Fibroblast of gingiva (primary cell): ENCODE measurements at regions not wholly inside any gene's neighbourhood (a gene's known extent, or its start where the extent isn't known, plus 50 kb on each side); places are given as distances from the start of the nearest gene placed in this dataset.
"Not testable (repeated sequence)": the region's sequence is repeated elsewhere in the genome, so short reads cannot be mapped to it uniquely, and the experiment has no call there.

Source experiments
- DNase-seq: peaks from one replicate; pipeline ENCODE4 v3.0.0-alpha.2; 2011; ENCODE audit warnings: low read depth

GRCh38 chr16:46387720-46388119 lies 233.5 kb downstream of the SHCBP1 start:
- not testable (repeated sequence) for DNase-seq

GRCh38 chr16:46386805-46387620 lies 234.2 kb downstream of the SHCBP1 start:
- not testable (repeated sequence) for DNase-seq

- DNase-seq, result not testable (repeated sequence)
Measured at GRCh38 chr16:46386110-46386771, 234.9 kb downstream of the SHCBP1 start.

- peak; percentile 53 for DNase-seq
Measured at GRCh38 chr16:46384285-46385061, 236.7 kb downstream of the SHCBP1 start.

GRCh38 chr16:46383581-46383980 lies 237.6 kb downstream of the SHCBP1 start:
- not testable (repeated sequence) for DNase-seq

GRCh38 chr16:46382791-46383541 lies 238.2 kb downstream of the SHCBP1 start:
- DNase-seq, result peak; percentile 14

GRCh38 chr16:46382079-46382478 lies 239.1 kb downstream of the SHCBP1 start:
- DNase-seq, result not testable (repeated sequence)

GRCh38 chr16:46381344-46381743 lies 239.8 kb downstream of the SHCBP1 start:
- DNase-seq, result peak; percentile 3
